ENCODE measurements at regions not wholly inside any gene's neighbourhood (a gene's known extent, or its start where the extent isn't known, plus 50 kb on each side); places are given as distances from the start of the nearest gene placed in this dataset.

DNA sequence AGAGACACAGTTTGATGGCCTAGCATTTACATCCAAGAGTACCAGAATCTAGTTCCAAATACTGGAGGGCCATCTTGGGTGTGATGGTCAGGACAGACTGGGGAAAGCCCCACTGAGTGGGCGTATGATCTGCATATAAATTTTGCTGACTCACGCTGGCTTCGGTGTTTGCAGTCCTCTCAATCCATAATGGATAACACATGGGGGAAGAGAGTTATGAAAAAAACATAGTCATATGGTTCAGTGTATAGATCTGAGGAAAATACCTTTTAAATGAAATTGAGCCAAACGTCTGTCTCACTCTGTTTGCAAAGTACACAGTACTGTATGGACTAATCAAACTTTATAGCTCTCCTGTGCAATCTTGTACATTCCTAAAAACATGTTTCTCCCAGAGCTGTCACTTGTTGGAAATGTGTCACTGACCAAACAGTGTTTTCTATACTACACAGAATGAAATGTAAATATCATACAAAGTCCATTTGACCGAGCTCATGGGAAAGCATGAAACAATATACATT is 125.3 kb upstream of the THBS1 start (continued):
- TF ChIP-seq SRSF9 (IDR thresholded peaks at IDR 0.05; ENCODE audit: borderline replicate concordance, insufficient read depth, low read depth, low read length, poor library complexity, severe bottlenecking) (no peak), FOXJ3 (CRISPR knock-in tag; IDR thresholded peaks at IDR 0.05; ENCODE audit: borderline replicate concordance) (peak; percentile 41; the same call in 1 of the 2 replicates), HNRNPK (IDR thresholded peaks at IDR 0.05; ENCODE audit: low read depth, low read length, poor library complexity, severe bottlenecking) (no peak), HDAC2 (CRISPR knock-in tag; IDR thresholded peaks at IDR 0.05) (peak; percentile 47; the same call in 1 of the 2 replicates), RXRB (CRISPR knock-in tag; IDR thresholded peaks at IDR 0.05; ENCODE audit: borderline replicate concordance) (peak; percentile 9; the same call in 1 of the 2 replicates), NFKBIZ (CRISPR knock-in tag; IDR thresholded peaks at IDR 0.05) (peak; percentile 24; the same call in 1 of the 2 replicates), HDAC6 (IDR thresholded peaks at IDR 0.05; ENCODE audit: low read depth, low read length) (no peak), PAF1 (CRISPR knock-in tag; IDR thresholded peaks at IDR 0.05) (no peak), DDIT3 (CRISPR knock-in tag; IDR thresholded peaks at IDR 0.05) (no peak), RFXAP (CRISPR knock-in tag; IDR thresholded peaks at IDR 0.05; ENCODE audit: borderline replicate concordance) (no peak), ZKSCAN8 (CRISPR knock-in tag; IDR thresholded peaks at IDR 0.05; ENCODE audit: borderline replicate concordance) (no peak), TARDBP (CRISPR knock-in tag; IDR thresholded peaks at IDR 0.05) (peak; percentile 43; the same call in 1 of the 2 replicates), KLF16 (CRISPR knock-in tag; IDR thresholded peaks at IDR 0.05) (0 out of 4 replicates have a peak, but pooled peaks of 1 of the 2 experiments have one; percentile 27), MTF2 (CRISPR knock-in tag; IDR thresholded peaks at IDR 0.05; ENCODE audit: borderline replicate concordance) (no peak)
- TF ChIP-seq, protein P1, sequence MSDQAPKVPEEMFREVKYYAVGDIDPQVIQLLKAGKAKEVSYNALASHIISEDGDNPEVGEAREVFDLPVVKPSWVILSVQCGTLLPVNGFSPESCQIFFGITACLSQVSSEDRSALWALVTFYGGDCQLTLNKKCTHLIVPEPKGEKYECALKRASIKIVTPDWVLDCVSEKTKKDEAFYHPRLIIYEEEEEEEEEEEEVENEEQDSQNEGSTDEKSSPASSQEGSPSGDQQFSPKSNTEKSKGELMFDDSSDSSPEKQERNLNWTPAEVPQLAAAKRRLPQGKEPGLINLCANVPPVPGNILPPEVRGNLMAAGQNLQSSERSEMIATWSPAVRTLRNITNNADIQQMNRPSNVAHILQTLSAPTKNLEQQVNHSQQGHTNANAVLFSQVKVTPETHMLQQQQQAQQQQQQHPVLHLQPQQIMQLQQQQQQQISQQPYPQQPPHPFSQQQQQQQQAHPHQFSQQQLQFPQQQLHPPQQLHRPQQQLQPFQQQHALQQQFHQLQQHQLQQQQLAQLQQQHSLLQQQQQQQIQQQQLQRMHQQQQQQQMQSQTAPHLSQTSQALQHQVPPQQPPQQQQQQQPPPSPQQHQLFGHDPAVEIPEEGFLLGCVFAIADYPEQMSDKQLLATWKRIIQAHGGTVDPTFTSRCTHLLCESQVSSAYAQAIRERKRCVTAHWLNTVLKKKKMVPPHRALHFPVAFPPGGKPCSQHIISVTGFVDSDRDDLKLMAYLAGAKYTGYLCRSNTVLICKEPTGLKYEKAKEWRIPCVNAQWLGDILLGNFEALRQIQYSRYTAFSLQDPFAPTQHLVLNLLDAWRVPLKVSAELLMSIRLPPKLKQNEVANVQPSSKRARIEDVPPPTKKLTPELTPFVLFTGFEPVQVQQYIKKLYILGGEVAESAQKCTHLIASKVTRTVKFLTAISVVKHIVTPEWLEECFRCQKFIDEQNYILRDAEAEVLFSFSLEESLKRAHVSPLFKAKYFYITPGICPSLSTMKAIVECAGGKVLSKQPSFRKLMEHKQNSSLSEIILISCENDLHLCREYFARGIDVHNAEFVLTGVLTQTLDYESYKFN (CRISPR knock-in tag; conservative IDR thresholded peaks at IDR 0.05): peak; percentile 65
- TF ChIP-seq, protein P2, sequence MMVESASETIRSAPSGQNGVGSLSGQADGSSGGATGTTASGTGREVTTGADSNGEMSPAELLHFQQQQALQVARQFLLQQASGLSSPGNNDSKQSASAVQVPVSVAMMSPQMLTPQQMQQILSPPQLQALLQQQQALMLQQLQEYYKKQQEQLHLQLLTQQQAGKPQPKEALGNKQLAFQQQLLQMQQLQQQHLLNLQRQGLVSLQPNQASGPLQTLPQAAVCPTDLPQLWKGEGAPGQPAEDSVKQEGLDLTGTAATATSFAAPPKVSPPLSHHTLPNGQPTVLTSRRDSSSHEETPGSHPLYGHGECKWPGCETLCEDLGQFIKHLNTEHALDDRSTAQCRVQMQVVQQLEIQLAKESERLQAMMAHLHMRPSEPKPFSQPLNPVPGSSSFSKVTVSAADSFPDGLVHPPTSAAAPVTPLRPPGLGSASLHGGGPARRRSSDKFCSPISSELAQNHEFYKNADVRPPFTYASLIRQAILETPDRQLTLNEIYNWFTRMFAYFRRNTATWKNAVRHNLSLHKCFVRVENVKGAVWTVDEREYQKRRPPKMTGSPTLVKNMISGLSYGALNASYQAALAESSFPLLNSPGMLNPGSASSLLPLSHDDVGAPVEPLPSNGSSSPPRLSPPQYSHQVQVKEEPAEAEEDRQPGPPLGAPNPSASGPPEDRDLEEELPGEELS (CRISPR knock-in tag; IDR thresholded peaks at IDR 0.05): no peak
